GM06990 (cell line): ENCODE measurements at regions not wholly inside any gene's neighbourhood (a gene's known extent, or its start where the extent isn't known, plus 50 kb on each side); places are given as distances from the start of the nearest gene placed in this dataset.

Source experiments
- DNase-seq: peaks from one replicate; pipeline ENCODE4 v3.0.0-alpha.2; 2011; ENCODE audit not compliant: insufficient read length; ENCODE audit errors: extremely low read depth
- H3K27me3 ChIP-seq: replicated peaks from 2 replicates; pipeline ENCODE4 v1.6.0; 2011; ENCODE audit warnings: low read length; ENCODE audit not compliant: control insufficient read depth, insufficient read depth
- H3K36me3 ChIP-seq: 2 replicates; pipeline ENCODE4 v1.5.1; 2011; ENCODE audit warnings: low read length; ENCODE audit not compliant: control insufficient read depth, insufficient read depth
- H3K4me3 ChIP-seq: replicated peaks from 2 replicates; pipeline ENCODE4 v1.5.1; 2011; ENCODE audit warnings: low read depth, mild to moderate bottlenecking, control low read depth, low read length
- CTCF ChIP-seq: IDR thresholded peaks from 2 replicates; pipeline ENCODE4 v1.5.1; 2011; ENCODE audit warnings: low read length, control low read depth, mild to moderate bottlenecking, inconsistent platforms; ENCODE audit not compliant: insufficient read depth, poor library complexity, severe bottlenecking

DNA sequence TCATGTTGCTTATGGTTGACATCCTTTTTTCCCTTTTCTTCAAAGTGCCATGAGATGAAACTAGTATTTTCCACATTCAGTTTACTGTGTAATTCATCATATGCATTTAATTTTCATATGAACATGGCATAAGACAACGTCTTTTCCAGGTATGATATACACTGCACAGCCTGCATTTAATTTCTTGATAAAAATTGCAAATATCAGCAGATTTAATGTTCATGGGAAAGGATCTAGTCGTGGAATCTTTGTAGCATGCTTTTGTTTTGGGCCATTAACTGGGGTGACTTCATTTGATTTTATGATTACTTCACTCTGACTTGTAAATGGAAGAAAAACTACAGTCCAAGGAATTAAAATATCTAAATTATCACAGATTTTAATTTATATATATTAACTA is 837.3 kb downstream of the IPMK start:
- H3K36me3 ChIP-seq = no peaks in the 10 kb centered on the region
- H3K4me3 ChIP-seq = no peak overlapping the region
- no peak for TF ChIP-seq CTCF
- no peak for DNase-seq
- H3K27me3 ChIP-seq = no peaks in the 10 kb centered on the region

- Histone ChIP-seq H3K36me3 (no peaks in the 10 kb centered on the region), H3K4me3 (no peak overlapping the region), H3K27me3 (no peaks in the 10 kb centered on the region)
- no peak for DNase-seq
- no peak for TF ChIP-seq CTCF
Observed at GRCh38 chr10:57420881-57421280, 846.8 kb downstream of the IPMK start.

DNA sequence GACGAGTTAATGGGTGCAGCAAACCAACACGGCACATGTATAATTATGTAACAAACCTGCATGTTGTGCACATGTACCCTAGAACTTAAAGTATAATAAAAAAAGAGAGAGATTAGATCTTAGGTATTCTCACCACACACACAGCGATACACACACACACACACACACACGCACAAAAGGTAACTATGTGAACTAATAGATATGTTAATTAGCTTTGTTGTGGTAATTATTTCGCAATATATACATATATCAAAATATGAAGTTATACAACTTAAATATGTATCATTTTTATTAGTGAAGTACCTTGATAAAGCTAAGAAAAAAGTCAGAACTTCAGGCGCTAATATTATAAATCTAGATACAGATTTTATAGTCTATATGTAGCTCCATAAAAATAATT is 849.2 kb downstream of the IPMK start:
- Histone ChIP-seq H3K27me3 (no peaks in the 10 kb centered on the region), H3K36me3 (no peaks in the 10 kb centered on the region), H3K4me3 (no peak overlapping the region)
- DNase-seq = no peak
- TF ChIP-seq CTCF = no peak

DNA sequence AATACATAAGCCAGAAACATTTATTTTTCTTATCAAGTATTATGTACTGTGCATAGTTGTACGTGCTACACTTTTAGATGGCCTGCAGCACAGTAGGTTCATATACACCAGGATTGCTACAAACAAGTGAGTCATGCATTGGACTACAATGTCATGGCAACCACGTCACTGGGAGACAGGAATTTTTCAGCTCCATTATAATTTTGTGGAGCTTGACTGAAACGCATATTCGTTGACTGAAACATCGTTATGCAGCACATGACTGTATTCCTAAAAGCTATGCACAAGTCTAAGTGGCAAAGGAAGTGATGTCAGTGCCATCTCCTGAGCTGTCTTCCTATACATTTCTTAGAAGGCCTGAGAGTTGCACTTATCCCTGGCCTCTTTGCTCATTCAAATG is 871.8 kb downstream of the IPMK start:
- H3K27me3 ChIP-seq = no peaks in the 10 kb centered on the region
- no peak overlapping the region for H3K4me3 ChIP-seq
- TF ChIP-seq CTCF = no peak
- no peaks in the 10 kb centered on the region for H3K36me3 ChIP-seq
- DNase-seq = no peak

- Histone ChIP-seq H3K4me3 (no peak overlapping the region), H3K27me3 (no peaks in the 10 kb centered on the region), H3K36me3 (no peaks in the 10 kb centered on the region)
- no peak for TF ChIP-seq CTCF
- DNase-seq = no peak
Observed at GRCh38 chr10:57367412-57367811, 900.3 kb downstream of the IPMK start.

DNA sequence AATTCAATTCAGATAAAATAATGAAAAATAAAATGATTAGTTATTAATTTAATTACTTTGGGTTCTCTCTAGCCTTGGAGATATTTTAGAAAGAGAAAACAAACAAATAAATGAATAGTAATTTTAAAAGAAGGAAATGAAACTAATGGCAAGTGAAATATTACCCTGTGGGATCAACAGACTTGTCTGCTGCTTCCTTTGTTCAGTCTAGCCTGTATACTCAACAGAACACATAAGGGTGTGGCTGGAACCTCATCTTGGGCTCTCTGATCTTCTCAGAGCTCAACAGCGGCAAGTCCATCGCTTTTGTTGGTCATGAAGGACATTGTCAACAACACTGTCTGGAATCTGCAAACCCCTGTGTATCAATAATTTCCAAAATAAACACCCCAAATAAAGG is 904.9 kb downstream of the IPMK start:
- TF ChIP-seq CTCF = no peak
- DNase-seq = no peak
- Histone ChIP-seq H3K36me3 (no peaks in the 10 kb centered on the region), H3K27me3 (no peaks in the 10 kb centered on the region), H3K4me3 (no peak overlapping the region)
